ENCODE measurements at regions not wholly inside any gene's neighbourhood (a gene's known extent, or its start where the extent isn't known, plus 50 kb on each side); places are given as distances from the start of the nearest gene placed in this dataset.

DNA sequence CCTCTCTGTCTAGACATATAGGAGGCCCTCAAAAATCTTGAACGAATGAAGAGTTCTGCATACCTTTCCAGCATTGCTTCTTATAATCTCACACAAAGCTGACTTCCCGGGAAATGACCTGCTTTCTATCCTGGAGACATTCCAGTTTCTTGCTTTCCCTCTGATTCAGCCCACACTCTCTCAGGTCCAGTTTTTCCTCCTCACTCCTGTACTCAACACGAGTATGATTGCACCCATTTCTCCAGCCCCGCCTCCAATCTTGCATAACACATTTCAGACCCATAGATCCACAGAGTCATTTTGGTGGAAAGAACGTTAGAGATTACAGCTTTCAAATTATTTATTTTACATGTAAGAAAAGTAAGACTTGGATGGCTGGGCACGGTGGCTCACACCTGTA, 127.5 kb upstream of the TLR3 start:
- no TSS peak for BruUV-seq (replicated peaks)
- DNase-seq (ENCODE audit: unreplicated experiment) = peak; percentile 57
- H3K27me3 Mint-ChIP-seq (ENCODE audit: insufficient read depth, unreplicated experiment) = no peaks in the 10 kb centered on the region
- H3K4me3 Mint-ChIP-seq (ENCODE audit: unreplicated experiment) = no peak overlapping the region
- peaks cover 6% of the 10 kb centered on the region for H3K4me1 Mint-ChIP-seq (ENCODE audit: insufficient read depth, unreplicated experiment)
- intact Hi-C loops (cut with micrococcal nuclease) = no loop called here
- no peak overlapping the region for H3K27ac Mint-ChIP-seq (ENCODE audit: low read depth, unreplicated experiment)
- H3K36me3 Mint-ChIP-seq (ENCODE audit: insufficient read depth, unreplicated experiment) = no peaks in the 10 kb centered on the region
- ChIA-PET CTCF (no interaction called here), POLR2A (no interaction called here)
- H3K9me3 Mint-ChIP-seq (ENCODE audit: unreplicated experiment) = no peaks in the 10 kb centered on the region
- TF ChIP-seq, protein P1, sequence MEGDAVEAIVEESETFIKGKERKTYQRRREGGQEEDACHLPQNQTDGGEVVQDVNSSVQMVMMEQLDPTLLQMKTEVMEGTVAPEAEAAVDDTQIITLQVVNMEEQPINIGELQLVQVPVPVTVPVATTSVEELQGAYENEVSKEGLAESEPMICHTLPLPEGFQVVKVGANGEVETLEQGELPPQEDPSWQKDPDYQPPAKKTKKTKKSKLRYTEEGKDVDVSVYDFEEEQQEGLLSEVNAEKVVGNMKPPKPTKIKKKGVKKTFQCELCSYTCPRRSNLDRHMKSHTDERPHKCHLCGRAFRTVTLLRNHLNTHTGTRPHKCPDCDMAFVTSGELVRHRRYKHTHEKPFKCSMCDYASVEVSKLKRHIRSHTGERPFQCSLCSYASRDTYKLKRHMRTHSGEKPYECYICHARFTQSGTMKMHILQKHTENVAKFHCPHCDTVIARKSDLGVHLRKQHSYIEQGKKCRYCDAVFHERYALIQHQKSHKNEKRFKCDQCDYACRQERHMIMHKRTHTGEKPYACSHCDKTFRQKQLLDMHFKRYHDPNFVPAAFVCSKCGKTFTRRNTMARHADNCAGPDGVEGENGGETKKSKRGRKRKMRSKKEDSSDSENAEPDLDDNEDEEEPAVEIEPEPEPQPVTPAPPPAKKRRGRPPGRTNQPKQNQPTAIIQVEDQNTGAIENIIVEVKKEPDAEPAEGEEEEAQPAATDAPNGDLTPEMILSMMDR (IDR thresholded peaks at IDR 0.05; ENCODE audit: unreplicated experiment) = no peak

DNA sequence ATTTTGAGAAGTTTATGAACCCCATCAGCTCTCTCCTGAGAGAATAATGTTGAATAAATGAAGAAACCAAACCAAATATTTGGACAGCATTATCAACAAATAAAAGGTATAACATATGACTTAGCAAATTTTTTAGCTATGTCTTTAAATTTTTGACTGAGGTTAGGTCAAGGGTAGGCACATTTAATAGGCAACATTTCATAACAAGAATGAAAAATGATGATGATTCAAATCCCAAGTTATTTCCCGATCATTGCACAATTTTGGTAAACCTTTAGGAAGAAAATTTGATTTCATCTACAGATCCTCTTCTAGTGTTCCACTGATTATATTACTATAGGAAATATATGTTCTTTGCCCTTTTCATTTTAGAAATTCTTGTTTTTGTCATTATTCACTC, 123.7 kb upstream of the TLR3 start:
- BruUV-seq (replicated peaks) = no TSS peak
- intact Hi-C loops (cut with micrococcal nuclease) = no loop called here
- POLR2A ChIA-PET = no interaction called here
- Mint-ChIP-seq H3K9me3 (ENCODE audit: unreplicated experiment) (no peaks in the 10 kb centered on the region), H3K4me3 (ENCODE audit: unreplicated experiment) (no peak overlapping the region), H3K4me1 (ENCODE audit: insufficient read depth, unreplicated experiment) (peaks cover 6% of the 10 kb centered on the region), H3K27ac (ENCODE audit: low read depth, unreplicated experiment) (no peak overlapping the region), H3K27me3 (ENCODE audit: insufficient read depth, unreplicated experiment) (no peaks in the 10 kb centered on the region), H3K36me3 (ENCODE audit: insufficient read depth, unreplicated experiment) (no peaks in the 10 kb centered on the region)
- TF ChIP-seq, protein P1 (IDR thresholded peaks at IDR 0.05; ENCODE audit: unreplicated experiment) = no peak
- DNase-seq (ENCODE audit: unreplicated experiment) = peak; percentile 47
- CTCF ChIA-PET = interaction anchor here (0.9 kb wide), 1 partner anchor 328 kb away, joined by 5 read pairs; no protein-coding TSS in a partner anchor

DNA sequence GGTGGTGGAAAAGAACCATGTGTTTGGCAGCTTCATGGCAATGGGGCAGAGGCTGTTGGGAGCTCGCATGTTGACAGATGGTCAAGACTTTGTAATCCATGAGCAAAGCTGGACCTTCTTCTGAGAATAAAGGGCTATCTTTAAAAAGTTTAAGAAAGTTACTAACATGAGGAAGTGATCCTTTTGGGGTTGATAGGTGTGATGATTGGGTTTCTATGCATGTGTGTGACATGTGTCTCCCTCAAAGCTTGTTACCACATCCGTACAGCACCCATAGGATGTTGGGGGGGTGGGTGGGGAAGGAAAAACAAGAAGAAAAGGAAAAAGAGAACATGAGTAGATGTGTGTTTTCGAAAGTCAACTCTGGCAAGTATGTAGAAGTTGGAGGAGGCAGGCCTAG, 123.0 kb upstream of the TLR3 start:
- no peaks in the 10 kb centered on the region for H3K36me3 Mint-ChIP-seq (ENCODE audit: insufficient read depth, unreplicated experiment)
- no peaks in the 10 kb centered on the region for H3K27me3 Mint-ChIP-seq (ENCODE audit: insufficient read depth, unreplicated experiment)
- H3K4me1 Mint-ChIP-seq (ENCODE audit: insufficient read depth, unreplicated experiment) = peaks cover 11% of the 10 kb centered on the region
- H3K4me3 Mint-ChIP-seq (ENCODE audit: unreplicated experiment) = no peak overlapping the region
- intact Hi-C loops (cut with micrococcal nuclease) = no loop called here
- TF ChIP-seq, protein P1 (IDR thresholded peaks at IDR 0.05; ENCODE audit: unreplicated experiment) = no peak
- ChIA-PET POLR2A (no interaction called here), CTCF (no interaction called here)
- no peak for DNase-seq (ENCODE audit: unreplicated experiment)
- H3K9me3 Mint-ChIP-seq (ENCODE audit: unreplicated experiment) = no peaks in the 10 kb centered on the region
- no TSS peak for BruUV-seq (replicated peaks)
- H3K27ac Mint-ChIP-seq (ENCODE audit: low read depth, unreplicated experiment) = no peak overlapping the region

DNA sequence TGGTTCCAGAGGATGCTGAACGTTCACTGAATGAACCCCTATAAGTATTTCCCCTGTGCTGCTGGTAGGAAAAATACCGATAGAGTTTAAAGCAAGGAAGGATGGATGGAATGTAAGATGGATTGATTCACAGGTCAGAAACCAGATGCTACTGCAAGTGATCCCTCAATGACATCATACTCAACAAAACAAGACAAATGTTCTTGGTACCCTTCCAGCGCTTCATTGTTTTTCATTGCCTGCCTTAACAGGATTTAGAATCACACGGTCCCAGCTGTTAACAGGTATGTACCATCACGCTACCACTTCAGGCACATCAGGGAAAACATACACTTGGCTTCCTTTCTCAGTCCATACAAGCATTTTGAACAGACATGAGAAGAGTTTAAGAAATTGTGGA, 118.1 kb upstream of the TLR3 start:
- no peak overlapping the region for H3K4me3 Mint-ChIP-seq (ENCODE audit: unreplicated experiment)
- POLR2A ChIA-PET = interaction anchor here (0.6 kb wide), 1 partner anchor 767 kb away, joined by 3 read pairs; no protein-coding TSS in a partner anchor
- CTCF ChIA-PET = no interaction called here

More for the DNA sequence above, 118.1 kb upstream of the TLR3 start:
- Mint-ChIP-seq H3K27me3 (ENCODE audit: insufficient read depth, unreplicated experiment) (no peaks in the 10 kb centered on the region), H3K9me3 (ENCODE audit: unreplicated experiment) (no peaks in the 10 kb centered on the region), H3K4me1 (ENCODE audit: insufficient read depth, unreplicated experiment) (peaks cover 10% of the 10 kb centered on the region), H3K27ac (ENCODE audit: low read depth, unreplicated experiment) (no peak overlapping the region), H3K36me3 (ENCODE audit: insufficient read depth, unreplicated experiment) (no peaks in the 10 kb centered on the region)
- DNase-seq (ENCODE audit: unreplicated experiment) = peak; percentile 33
- BruUV-seq (replicated peaks) = no TSS peak
- intact Hi-C loops (cut with micrococcal nuclease) = no loop called here
- TF ChIP-seq, protein P1 (IDR thresholded peaks at IDR 0.05; ENCODE audit: unreplicated experiment) = no peak
